ENCODE measurements at regions not wholly inside any gene's neighbourhood (a gene's known extent, or its start where the extent isn't known, plus 50 kb on each side); places are given as distances from the start of the nearest gene placed in this dataset.

- DNase-seq (ENCODE audit: low read depth in 3 of 3, low spot score in 2 of 3) = no peak
Measured at GRCh38 chr14:58780185-58780584, 142.4 kb downstream of the DACT1 start.

GRCh38 chr14:58780605-58781004 is 142.8 kb downstream of the DACT1 start:
- no peak for DNase-seq (ENCODE audit: low read depth in 3 of 3, low spot score in 2 of 3)

GRCh38 chr14:58782011-58782410 is 144.2 kb downstream of the DACT1 start:
- DNase-seq (ENCODE audit: low read depth in 3 of 3, low spot score in 2 of 3) = no peak

- no peak for DNase-seq (ENCODE audit: low read depth in 3 of 3, low spot score in 2 of 3)
Measured at GRCh38 chr14:58783792-58784511, 146.2 kb downstream of the DACT1 start.

GRCh38 chr14:58784931-58785330 is 147.2 kb downstream of the DACT1 start:
- no peak for DNase-seq (ENCODE audit: low read depth in 3 of 3, low spot score in 2 of 3)

- no peak for DNase-seq (ENCODE audit: low read depth in 3 of 3, low spot score in 2 of 3)
Measured at GRCh38 chr14:58785701-58786100, 147.9 kb downstream of the DACT1 start.

GRCh38 chr14:58787592-58787991 is 149.8 kb downstream of the DACT1 start:
- no peak for DNase-seq (ENCODE audit: low read depth in 3 of 3, low spot score in 2 of 3)

- DNase-seq (ENCODE audit: low read depth in 3 of 3, low spot score in 2 of 3) = no peak
Measured at GRCh38 chr14:58788655-58789503, 151.1 kb downstream of the DACT1 start.

- DNase-seq (ENCODE audit: low read depth in 3 of 3, low spot score in 2 of 3) = no peak
Measured at GRCh38 chr14:58789736-58790135, 152.0 kb downstream of the DACT1 start.

- no peak for DNase-seq (ENCODE audit: low read depth in 3 of 3, low spot score in 2 of 3)
Measured at GRCh38 chr14:58792416-58792815, 154.7 kb downstream of the DACT1 start.

GRCh38 chr14:58793131-58793740 is 155.5 kb downstream of the DACT1 start:
- DNase-seq (ENCODE audit: low read depth in 3 of 3, low spot score in 2 of 3) = no peak

- DNase-seq (ENCODE audit: low read depth in 3 of 3, low spot score in 2 of 3) = no peak
Measured at GRCh38 chr14:58794993-58795762, 157.4 kb downstream of the DACT1 start.

GRCh38 chr14:58796242-58797009 is 158.7 kb downstream of the DACT1 start:
- no peak for DNase-seq (ENCODE audit: low read depth in 3 of 3, low spot score in 2 of 3)

- DNase-seq (ENCODE audit: low read depth in 3 of 3, low spot score in 2 of 3) = no peak
Measured at GRCh38 chr14:58797010-58797429, 159.3 kb downstream of the DACT1 start.

GRCh38 chr14:58798173-58798572 is 160.4 kb downstream of the DACT1 start:
- no peak for DNase-seq (ENCODE audit: low read depth in 3 of 3, low spot score in 2 of 3)

GRCh38 chr14:58801086-58801485 is 163.3 kb downstream of the DACT1 start:
- DNase-seq (ENCODE audit: low read depth in 3 of 3, low spot score in 2 of 3) = no peak

- DNase-seq (ENCODE audit: low read depth in 3 of 3, low spot score in 2 of 3) = no peak
Measured at GRCh38 chr14:58805057-58805456, 167.3 kb downstream of the DACT1 start.

- DNase-seq (ENCODE audit: low read depth in 3 of 3, low spot score in 2 of 3) = peak; percentile 62 to 71 (median 69)
Measured at GRCh38 chr14:58805605-58806409, 168.0 kb downstream of the DACT1 start.

- DNase-seq (ENCODE audit: low read depth in 3 of 3, low spot score in 2 of 3) = no peak
Measured at GRCh38 chr14:58807191-58807590, 169.4 kb downstream of the DACT1 start.
